ENCODE measurements at regions not wholly inside any gene's neighbourhood (a gene's known extent, or its start where the extent isn't known, plus 50 kb on each side); places are given as distances from the start of the nearest gene placed in this dataset.
A peak's percentile ranks its signal among the peaks of the same experiment; 100 is the strongest.

- no peak for TF ChIP-seq CTCF (IDR thresholded peaks at IDR 0.05)
- ATAC-seq (ENCODE audit: low FRiP score) (no peak), DNase-seq (ENCODE audit: low spot score) (no peak)
Observed at GRCh38 chr9:30845136-30845535, 1539.3 kb upstream of the ACO1 start.

DNA sequence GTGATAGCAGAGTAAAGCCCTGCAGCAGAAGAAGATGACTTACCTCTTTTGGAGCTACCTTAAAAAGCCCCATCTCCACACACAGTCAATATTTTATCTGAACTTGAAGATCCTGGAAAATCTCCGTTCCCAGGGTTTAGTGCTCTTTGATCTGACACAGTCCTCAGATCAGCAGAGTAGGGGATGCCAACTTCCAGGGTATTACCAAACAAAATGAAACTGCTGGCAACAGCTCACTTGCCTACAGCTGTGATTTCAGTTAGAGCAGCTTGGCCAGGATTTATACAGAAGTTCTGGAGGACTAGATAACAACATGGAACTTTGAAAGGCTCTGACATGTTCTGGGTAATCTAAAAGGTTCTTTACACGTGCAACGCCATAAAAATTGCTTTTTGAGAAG, 1537.8 kb upstream of the ACO1 start:
- no peak for TF ChIP-seq CTCF (IDR thresholded peaks at IDR 0.05)
- DNase-seq (ENCODE audit: low spot score): no peak
- peak; percentile 69 for ATAC-seq (ENCODE audit: low FRiP score)

GRCh38 chr9:30851600-30851999, 1532.8 kb upstream of the ACO1 start:
- TF ChIP-seq CTCF (IDR thresholded peaks at IDR 0.05): no peak
- DNase-seq (ENCODE audit: low spot score): no peak
- ATAC-seq (ENCODE audit: low FRiP score): no peak

- no peak for TF ChIP-seq CTCF (IDR thresholded peaks at IDR 0.05)
- no peak for ATAC-seq (ENCODE audit: low FRiP score)
- DNase-seq (ENCODE audit: low spot score): no peak
Observed at GRCh38 chr9:30900706-30901105, 1483.7 kb upstream of the ACO1 start.

DNA sequence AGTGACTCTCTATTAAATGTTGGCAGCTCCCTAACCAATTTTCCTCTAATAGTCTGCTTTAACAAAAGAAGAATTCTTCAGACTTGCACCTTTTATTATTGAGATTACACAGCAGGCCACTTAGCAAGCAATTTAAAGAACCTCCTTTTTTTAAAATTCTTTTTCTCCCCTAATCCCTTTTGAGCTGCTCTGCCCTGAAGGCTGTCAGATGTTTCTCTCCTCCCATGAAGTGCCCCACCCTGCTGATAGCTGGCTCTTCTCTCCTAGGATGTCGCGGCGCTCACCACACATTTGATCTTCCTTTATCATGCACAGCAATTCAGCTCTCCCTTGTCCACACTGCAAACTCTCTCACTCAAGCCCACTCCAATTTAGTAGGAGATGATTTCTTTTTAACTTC, 1471.1 kb upstream of the ACO1 start:
- no peak for TF ChIP-seq CTCF (IDR thresholded peaks at IDR 0.05)

GRCh38 chr9:30915451-30915850, 1469.0 kb upstream of the ACO1 start:
- ATAC-seq (ENCODE audit: low FRiP score) (no peak), DNase-seq (ENCODE audit: low spot score) (no peak)
- no peak for TF ChIP-seq CTCF (IDR thresholded peaks at IDR 0.05)

More for the DNA sequence above, 1471.1 kb upstream of the ACO1 start:
- ATAC-seq (ENCODE audit: low FRiP score) (no peak), DNase-seq (ENCODE audit: low spot score) (no peak)

DNA sequence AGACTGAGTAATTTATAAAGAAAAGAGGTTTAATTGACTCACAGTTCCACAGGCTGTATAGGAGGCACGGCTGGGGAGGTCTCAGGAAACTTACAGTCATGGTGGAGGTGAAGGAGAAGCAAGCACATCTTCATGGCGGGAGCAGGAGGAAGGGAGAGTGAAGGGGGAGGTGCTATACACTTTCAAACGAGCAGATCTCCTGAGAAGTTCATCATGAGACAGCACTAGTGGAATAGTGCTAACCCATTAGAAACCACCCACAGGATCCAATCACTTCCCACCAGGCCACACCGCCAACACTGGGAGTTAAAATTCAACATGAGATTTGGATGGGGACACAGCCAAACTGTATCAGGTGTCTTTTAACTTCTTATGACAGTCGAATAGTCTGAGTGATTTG, 1459.3 kb upstream of the ACO1 start:
- DNase-seq (ENCODE audit: low spot score) (no peak), ATAC-seq (ENCODE audit: low FRiP score) (no peak)
- no peak for TF ChIP-seq CTCF (IDR thresholded peaks at IDR 0.05)
